Mesendoderm (in vitro differentiated cells): ENCODE measurements at regions not wholly inside any gene's neighbourhood (a gene's known extent, or its start where the extent isn't known, plus 50 kb on each side); places are given as distances from the start of the nearest gene placed in this dataset.

ENCODE experiments used
- DNase-seq: peaks from one replicate; pipeline ENCODE4 v3.0.0; 2013
- H2AK5ac ChIP-seq: 2 replicates; pipeline ENCODE4 v1.6.1; 2013; ENCODE audit warnings: low read length, inconsistent platforms
- H2BK120ac ChIP-seq: 2 replicates; pipeline ENCODE4 v1.6.1; 2013; ENCODE audit warnings: low read depth, mild to moderate bottlenecking, low read length, moderate library complexity, mixed read lengths
- H2BK15ac ChIP-seq: replicated peaks from 2 replicates; pipeline ENCODE4 v1.6.1; 2013; ENCODE audit warnings: low read depth, mild to moderate bottlenecking, moderate library complexity
- H2BK5ac ChIP-seq: 2 replicates; pipeline ENCODE4 v1.6.1; 2013; ENCODE audit warnings: low read length, inconsistent platforms
- H3K18ac ChIP-seq: 2 replicates; pipeline ENCODE4 v1.6.1; 2013; ENCODE audit warnings: mild to moderate bottlenecking, low read length, mixed read lengths
- H3K23ac ChIP-seq: one replicate; pipeline ENCODE4 v1.6.1; 2013; ENCODE audit warnings: low read length
- H3K27ac ChIP-seq: 2 replicates; pipeline ENCODE4 v1.5.1; 2013; ENCODE audit warnings: low read depth, mild to moderate bottlenecking, inconsistent platforms, low read length, moderate library complexity
- H3K27me3 ChIP-seq: 2 replicates; pipeline ENCODE4 v1.6.1; 2013; ENCODE audit warnings: low read length, control low read depth, mild to moderate bottlenecking, inconsistent platforms; ENCODE audit not compliant: insufficient read depth, poor library complexity
- H3K36me3 ChIP-seq: 2 replicates; pipeline ENCODE4 v1.6.1; 2013; ENCODE audit warnings: low read length, inconsistent platforms; ENCODE audit not compliant: control insufficient read depth, insufficient read depth
- H3K4ac ChIP-seq: one replicate; pipeline ENCODE4 v1.6.1; 2013; ENCODE audit warnings: low read depth, mild to moderate bottlenecking, low read length, moderate library complexity
- H3K4me1 ChIP-seq: 2 replicates; pipeline ENCODE4 v1.6.1; 2013; ENCODE audit warnings: low read depth, low read length, inconsistent platforms; ENCODE audit not compliant: control insufficient read depth
- H3K4me2 ChIP-seq: 2 replicates; pipeline ENCODE4 v1.6.1; 2013; ENCODE audit warnings: low read length
- H3K4me3 ChIP-seq: 2 replicates; pipeline ENCODE4 v1.5.1; 2013; ENCODE audit warnings: mild to moderate bottlenecking, low read length
- H3K56ac ChIP-seq: one replicate; pipeline ENCODE4 v1.6.1; 2013; ENCODE audit warnings: low read length
- H3K79me1 ChIP-seq: 2 replicates; pipeline ENCODE4 v1.6.1; 2013; ENCODE audit warnings: low read length, inconsistent platforms
- H3K79me2 ChIP-seq: 2 replicates; pipeline ENCODE4 v1.6.1; 2013; ENCODE audit warnings: mild to moderate bottlenecking, low read length; ENCODE audit not compliant: control insufficient read depth, insufficient read depth
- H3K9ac ChIP-seq: 2 replicates; pipeline ENCODE4 v1.6.1; 2013; ENCODE audit warnings: low read length, inconsistent platforms
- H4K5ac ChIP-seq: one replicate; pipeline ENCODE4 v1.6.1; 2013; ENCODE audit warnings: low read length
- H4K8ac ChIP-seq: one replicate; pipeline ENCODE4 v1.6.1; 2013; ENCODE audit warnings: low read depth, mild to moderate bottlenecking, control low read depth, low read length, moderate library complexity
- WGBS: extraction: QIAGEN DNeasy Blood & Tissue Kit; methylation state at CpG from one replicate; pipeline ENCODE4 v1.1.7; 2013; ENCODE audit warnings: low lambda C conversion rate, missing lambda C conversion rate; ENCODE audit not compliant: insufficient coverage; ENCODE audit errors: extremely low coverage; 5-methylcytosine and 5-hydroxymethylcytosine counted together

DNA sequence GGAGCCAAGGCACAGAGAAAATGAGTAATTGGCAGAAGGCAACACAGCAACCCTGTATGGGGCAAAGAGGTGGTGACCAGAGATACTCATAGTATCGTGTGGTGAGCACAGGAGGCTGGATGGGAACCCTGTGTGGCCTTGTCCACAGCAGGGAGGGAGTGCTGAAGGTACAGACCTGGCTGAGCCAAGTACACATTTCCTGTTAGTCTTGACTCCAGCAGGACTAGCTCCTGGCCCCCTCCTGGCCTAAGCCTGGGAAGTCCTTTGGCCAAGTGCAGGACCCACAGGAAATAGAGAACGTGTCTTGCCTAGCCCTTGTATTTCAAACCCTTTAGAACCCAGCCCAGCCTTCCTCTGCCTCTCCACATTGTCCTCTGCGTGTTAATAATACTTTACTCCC is 289.8 kb upstream of the PWP1 start:
- Histone ChIP-seq H3K23ac (no peak overlapping the region), H4K8ac (no peak overlapping the region), H3K4me1 (peaks cover 11% of the 10 kb centered on the region)

GRCh38 chr12:107396991-107397390 is 288.6 kb upstream of the PWP1 start:
- Histone ChIP-seq H3K9ac (no peak overlapping the region), H3K4me1 (peaks cover 11% of the 10 kb centered on the region), H3K27me3 (no peaks in the 10 kb centered on the region), H2BK15ac (no peak overlapping the region), H2BK5ac (no peak overlapping the region), H4K8ac (no peak overlapping the region), H2AK5ac (no peak overlapping the region), H3K36me3 (no peaks in the 10 kb centered on the region), H3K4me2 (no peak overlapping the region), H3K56ac (peak overlapping the region; percentile 54), H3K79me1 (no peaks in the 10 kb centered on the region), H3K4me3 (no peak overlapping the region), H3K18ac (no peak overlapping the region), H4K5ac (no peak overlapping the region), H3K23ac (no peak overlapping the region), H3K79me2 (no peaks in the 10 kb centered on the region), H2BK120ac (no peak overlapping the region), H3K27ac (no peak overlapping the region), H3K4ac (no peak overlapping the region)
- no peak for DNase-seq
- no CpG with 5 or more reads among the region's 7 CpGs for WGBS

More for the DNA sequence above, 289.8 kb upstream of the PWP1 start:
- Histone ChIP-seq H3K4ac (no peak overlapping the region), H3K27me3 (no peaks in the 10 kb centered on the region), H3K56ac (no peak overlapping the region), H3K4me3 (no peak overlapping the region), H2BK15ac (no peak overlapping the region), H3K9ac (no peak overlapping the region), H2BK120ac (no peak overlapping the region), H3K27ac (no peak overlapping the region), H4K5ac (no peak overlapping the region), H3K36me3 (no peaks in the 10 kb centered on the region), H3K79me1 (no peaks in the 10 kb centered on the region), H2AK5ac (no peak overlapping the region), H3K4me2 (no peak overlapping the region), H3K79me2 (no peaks in the 10 kb centered on the region), H2BK5ac (no peak overlapping the region), H3K18ac (no peak overlapping the region)
- peak; percentile 63 for DNase-seq
- WGBS = no CpG with 5 or more reads among the region's 3 CpGs

DNA sequence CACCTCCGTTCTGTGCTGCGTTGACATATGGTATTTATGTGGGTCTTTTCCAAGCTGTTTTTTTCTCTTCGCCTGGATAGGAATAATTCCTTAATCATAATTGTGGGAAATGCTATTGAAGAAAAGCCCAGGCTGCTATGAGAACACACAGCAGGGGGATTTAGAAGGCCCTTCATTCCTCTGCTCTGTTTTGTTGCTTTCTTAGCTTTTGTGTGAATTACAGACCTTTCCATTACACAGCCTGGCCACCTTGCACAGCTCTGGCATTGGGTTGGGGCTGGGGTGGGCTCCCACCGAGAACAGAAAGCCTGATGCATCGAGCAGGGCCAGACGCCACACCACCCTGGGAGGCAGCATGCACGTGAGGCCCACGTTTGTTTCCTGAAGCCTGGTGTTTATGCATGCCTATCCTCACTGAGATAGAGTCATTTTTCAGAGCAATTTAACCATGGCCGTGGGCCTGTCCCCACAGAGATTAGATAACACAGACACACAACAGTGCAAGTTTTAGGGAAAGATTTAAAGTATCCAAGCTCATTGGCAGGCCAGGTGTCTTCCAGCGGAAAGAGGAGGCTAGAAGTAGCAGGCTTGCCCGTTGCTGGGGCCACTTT is 287.6 kb upstream of the PWP1 start:
- WGBS = no CpG with 5 or more reads among the region's 11 CpGs
- Histone ChIP-seq H3K18ac (no peak overlapping the region), H4K8ac (no peak overlapping the region), H3K4me2 (no peak overlapping the region), H3K4me3 (no peak overlapping the region), H3K4me1 (peaks cover 11% of the 10 kb centered on the region), H3K79me1 (no peaks in the 10 kb centered on the region), H3K9ac (no peak overlapping the region), H2AK5ac (no peak overlapping the region), H2BK15ac (no peak overlapping the region), H3K23ac (no peak overlapping the region), H2BK5ac (no peak overlapping the region), H3K4ac (no peak overlapping the region), H3K56ac (no peak overlapping the region), H4K5ac (no peak overlapping the region), H3K27me3 (no peaks in the 10 kb centered on the region), H2BK120ac (no peak overlapping the region), H3K27ac (no peak overlapping the region), H3K79me2 (no peaks in the 10 kb centered on the region), H3K36me3 (no peaks in the 10 kb centered on the region)
- peak; percentile 55 for DNase-seq

- DNase-seq = no peak
- Histone ChIP-seq H3K18ac (no peak overlapping the region), H3K4ac (no peak overlapping the region), H2BK15ac (no peak overlapping the region), H2AK5ac (no peak overlapping the region), H3K4me3 (no peak overlapping the region), H3K36me3 (no peaks in the 10 kb centered on the region), H3K27ac (no peak overlapping the region), H3K27me3 (no peaks in the 10 kb centered on the region), H3K23ac (no peak overlapping the region), H4K5ac (no peak overlapping the region), H2BK5ac (no peak overlapping the region), H2BK120ac (no peak overlapping the region), H3K79me2 (no peaks in the 10 kb centered on the region), H3K4me1 (peaks cover 11% of the 10 kb centered on the region), H3K79me1 (no peaks in the 10 kb centered on the region), H3K9ac (no peak overlapping the region), H3K4me2 (no peak overlapping the region), H4K8ac (no peak overlapping the region), H3K56ac (no peak overlapping the region)
- WGBS = no CpG with 5 or more reads among the region's 5 CpGs
These were observed 286.6 kb upstream of the PWP1 start for GRCh38 chr12:107399046-107399445.

DNA sequence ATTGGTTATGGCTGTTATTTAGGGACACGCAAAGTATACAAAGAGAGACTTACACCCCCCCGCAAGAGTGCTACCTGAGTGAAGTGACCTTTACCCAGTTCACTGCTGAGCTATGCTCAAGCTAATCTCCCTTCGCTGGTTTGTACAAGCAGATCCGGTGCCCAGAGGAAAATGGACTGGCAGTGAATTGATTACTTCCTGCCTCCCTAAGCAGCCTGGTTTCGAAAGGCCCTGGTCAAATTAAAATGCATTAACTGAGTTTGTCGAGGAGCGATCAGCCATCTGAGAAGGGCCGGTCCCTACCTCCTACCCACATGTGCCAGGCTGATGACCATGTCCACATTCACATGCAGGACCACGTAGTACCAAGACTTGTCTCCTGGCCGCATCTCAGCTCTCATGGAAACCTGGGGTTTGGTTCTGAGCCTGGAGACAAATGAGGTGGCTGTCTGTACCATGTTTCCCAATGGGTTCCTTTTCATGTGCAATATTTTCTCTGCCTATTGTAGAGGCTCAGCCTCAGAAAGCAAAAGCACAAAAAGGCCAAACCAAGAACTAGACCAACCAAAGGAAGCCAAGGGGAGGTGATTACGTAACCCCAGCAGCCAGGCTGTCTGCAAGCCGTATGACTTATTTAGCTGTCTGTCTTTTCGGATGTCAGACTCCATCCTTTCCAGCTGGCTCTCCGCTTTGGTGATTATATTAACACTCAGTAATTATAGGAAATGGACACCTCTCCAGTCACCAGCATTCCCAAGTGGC is 284.7 kb upstream of the PWP1 start:
- Histone ChIP-seq H3K18ac (no peak overlapping the region), H2BK15ac (no peak overlapping the region), H4K5ac (no peak overlapping the region), H3K4me2 (no peak overlapping the region), H4K8ac (no peak overlapping the region), H3K36me3 (no peaks in the 10 kb centered on the region), H3K27ac (no peak overlapping the region), H3K4me3 (no peak overlapping the region), H3K23ac (no peak overlapping the region), H3K56ac (no peak overlapping the region), H3K79me2 (no peaks in the 10 kb centered on the region), H3K4ac (no peak overlapping the region), H3K4me1 (peaks cover 8% of the 10 kb centered on the region), H3K79me1 (no peaks in the 10 kb centered on the region), H2AK5ac (no peak overlapping the region), H3K9ac (no peak overlapping the region), H2BK120ac (no peak overlapping the region), H2BK5ac (no peak overlapping the region), H3K27me3 (no peaks in the 10 kb centered on the region)
- WGBS = no CpG with 5 or more reads among the region's 14 CpGs
- no peak for DNase-seq
